ENCODE measurements at regions not wholly inside any gene's neighbourhood (a gene's known extent, or its start where the extent isn't known, plus 50 kb on each side); places are given as distances from the start of the nearest gene placed in this dataset.

GRCh38 chr6:44035621-44036020 is 91.6 kb downstream of the MRPL14 start:
- TF ChIP-seq CTCF (IDR thresholded peaks at IDR 0.05) (no peak), POLR2AphosphoS5 (IDR thresholded peaks at IDR 0.05; ENCODE audit: low read depth, low read length) (no peak)

Measured in Panc1 (cell line).